Memory B cell (primary cell): ENCODE measurements at regions not wholly inside any gene's neighbourhood (a gene's known extent, or its start where the extent isn't known, plus 50 kb on each side); places are given as distances from the start of the nearest gene placed in this dataset.

Source experiments
- ATAC-seq: fragments of 150-1000 bp; cut with Tn5 transposase; 2 replicates; pipeline ENCODE4 v1.10.0; 2021; ENCODE audit warnings: low read depth, mild to moderate bottlenecking, moderate library complexity
- DNase-seq, 2 donors: peaks; one replicate each; pipeline ENCODE4 v3.0.0; 2022; ENCODE audit warnings: low spot score in 2 of 2
- H3K27ac Mint-ChIP-seq: one replicate; pipeline ENCODE4 v1.8.0; 2022; ENCODE audit warnings: mild to moderate bottlenecking, moderate library complexity, mixed read lengths
- H3K27me3 Mint-ChIP-seq: one replicate; pipeline ENCODE4 v1.8.0; 2022; ENCODE audit warnings: mixed read lengths
- H3K36me3 Mint-ChIP-seq: one replicate; pipeline ENCODE4 v1.8.0; 2022; ENCODE audit warnings: mild to moderate bottlenecking, mixed read lengths
- H3K4me1 Mint-ChIP-seq: one replicate; pipeline ENCODE4 v1.8.0; 2022; ENCODE audit warnings: mixed read lengths
- H3K4me3 Mint-ChIP-seq: one replicate; pipeline ENCODE4 v1.8.0; 2022; ENCODE audit warnings: mild to moderate bottlenecking, moderate library complexity, mixed read lengths
- H3K9me3 Mint-ChIP-seq: one replicate; pipeline ENCODE4 v1.8.0; 2022; ENCODE audit warnings: mixed read lengths

DNA sequence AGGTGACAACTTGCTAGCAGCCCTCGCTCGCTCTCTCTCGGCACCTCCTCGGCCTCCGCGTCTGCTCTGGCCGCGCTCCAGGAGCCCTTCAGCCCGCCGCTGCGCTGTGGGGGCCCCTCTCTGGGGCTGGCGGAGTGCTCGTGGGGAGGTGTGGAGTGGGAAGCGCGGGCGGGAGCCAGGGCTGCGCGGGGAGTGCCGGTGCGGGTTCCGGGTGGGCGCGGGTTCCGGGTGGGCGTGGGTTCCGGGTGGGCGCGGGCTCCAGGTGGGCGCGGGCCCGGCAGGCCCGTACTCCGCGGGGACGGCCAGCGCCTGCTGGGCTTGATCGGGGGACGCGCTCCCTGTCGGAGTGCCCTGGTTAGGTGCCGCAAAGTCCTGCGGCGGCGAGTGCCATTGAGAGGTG is 384.3 kb downstream of the GPM6A start:
- Mint-ChIP-seq H3K4me1 (peaks cover 8% of the 10 kb centered on the region), H3K27ac (no peak overlapping the region), H3K27me3 (no peaks in the 10 kb centered on the region), H3K9me3 (no peaks in the 10 kb centered on the region), H3K36me3 (no peaks in the 10 kb centered on the region), H3K4me3 (peak overlapping the region; percentile 41)
- DNase-seq (no peak), ATAC-seq (no peak)

- no peaks in the 10 kb centered on the region for H3K9me3 Mint-ChIP-seq
- no peak overlapping the region for H3K4me3 Mint-ChIP-seq
- no peaks in the 10 kb centered on the region for H3K36me3 Mint-ChIP-seq
- no peak for DNase-seq
- H3K4me1 Mint-ChIP-seq, result peaks cover 11% of the 10 kb centered on the region
- no peak overlapping the region for H3K27ac Mint-ChIP-seq
- no peak for ATAC-seq
- no peaks in the 10 kb centered on the region for H3K27me3 Mint-ChIP-seq
Measured at GRCh38 chr4:175431694-175432093, 380.4 kb downstream of the GPM6A start.

DNA sequence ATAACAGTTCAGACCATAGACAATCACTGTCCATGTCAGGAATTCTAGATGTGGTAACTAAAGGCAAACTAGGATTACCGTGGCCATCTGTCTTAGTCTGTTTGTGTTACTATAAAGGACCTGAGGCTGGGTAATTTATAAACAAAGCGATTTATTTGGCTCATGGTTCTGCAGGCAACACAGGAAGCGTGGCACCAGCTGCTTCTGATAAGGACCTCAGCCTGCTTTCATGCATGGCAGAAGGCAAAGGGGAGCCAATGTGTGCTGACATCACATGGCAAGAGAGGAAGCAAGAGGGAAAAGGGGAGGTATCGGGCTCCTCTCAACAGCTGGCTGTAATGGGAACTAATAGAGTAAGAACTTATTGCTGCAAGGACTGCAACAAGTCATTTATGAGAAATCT is 376.7 kb downstream of the GPM6A start:
- H3K27me3 Mint-ChIP-seq, result no peaks in the 10 kb centered on the region
- H3K36me3 Mint-ChIP-seq, result no peaks in the 10 kb centered on the region
- no peak overlapping the region for H3K27ac Mint-ChIP-seq
- H3K9me3 Mint-ChIP-seq, result no peaks in the 10 kb centered on the region
- ATAC-seq (peak; percentile 38), DNase-seq (no peak)
- peaks cover 4% of the 10 kb centered on the region for H3K4me1 Mint-ChIP-seq
- no peak overlapping the region for H3K4me3 Mint-ChIP-seq

- DNase-seq, result no peak
- Mint-ChIP-seq H3K27me3 (no peaks in the 10 kb centered on the region), H3K36me3 (no peaks in the 10 kb centered on the region), H3K9me3 (no peaks in the 10 kb centered on the region), H3K4me1 (peaks cover 4% of the 10 kb centered on the region), H3K27ac (no peak overlapping the region), H3K4me3 (no peak overlapping the region)
- no peak for ATAC-seq
Measured at GRCh38 chr4:175436196-175436595, 375.9 kb downstream of the GPM6A start.

- no peaks in the 10 kb centered on the region for H3K9me3 Mint-ChIP-seq
- H3K4me3 Mint-ChIP-seq, result no peak overlapping the region
- ATAC-seq, result no peak
- no peaks in the 10 kb centered on the region for H3K27me3 Mint-ChIP-seq
- peaks cover 3% of the 10 kb centered on the region for H3K4me1 Mint-ChIP-seq
- DNase-seq, result no peak
- no peaks in the 10 kb centered on the region for H3K36me3 Mint-ChIP-seq
- no peak overlapping the region for H3K27ac Mint-ChIP-seq
Measured at GRCh38 chr4:175440786-175441185, 371.3 kb downstream of the GPM6A start.

GRCh38 chr4:175441256-175441655 is 370.8 kb downstream of the GPM6A start:
- no peaks in the 10 kb centered on the region for H3K9me3 Mint-ChIP-seq
- no peaks in the 10 kb centered on the region for H3K27me3 Mint-ChIP-seq
- no peaks in the 10 kb centered on the region for H3K36me3 Mint-ChIP-seq
- no peak overlapping the region for H3K4me3 Mint-ChIP-seq
- no peak overlapping the region for H3K27ac Mint-ChIP-seq
- H3K4me1 Mint-ChIP-seq, result peaks cover 3% of the 10 kb centered on the region
- no peak for ATAC-seq
- DNase-seq, result no peak

DNA sequence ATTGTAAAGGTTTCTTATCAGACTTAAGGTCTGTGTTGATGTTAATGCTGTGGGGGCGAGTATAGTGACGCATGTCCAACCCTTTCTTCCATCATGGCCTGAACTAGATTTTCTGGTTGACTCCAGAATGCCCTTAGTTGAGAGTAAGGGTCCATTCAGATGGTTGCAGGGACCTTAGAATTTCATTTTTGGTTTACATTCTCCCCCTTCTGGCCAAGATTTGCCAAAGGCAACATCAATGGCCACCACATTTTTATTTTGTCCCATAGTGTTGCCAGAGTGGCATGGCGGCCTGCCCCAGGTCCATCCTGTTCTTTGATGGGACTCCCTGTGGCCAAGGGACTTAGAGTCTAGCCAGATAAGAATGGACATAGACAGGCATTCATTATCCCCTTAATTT is 368.5 kb downstream of the GPM6A start:
- Mint-ChIP-seq H3K9me3 (no peaks in the 10 kb centered on the region), H3K36me3 (no peaks in the 10 kb centered on the region), H3K27me3 (no peaks in the 10 kb centered on the region), H3K27ac (no peak overlapping the region), H3K4me1 (peaks cover 3% of the 10 kb centered on the region), H3K4me3 (no peak overlapping the region)
- no peak for ATAC-seq
- no peak for DNase-seq

DNA sequence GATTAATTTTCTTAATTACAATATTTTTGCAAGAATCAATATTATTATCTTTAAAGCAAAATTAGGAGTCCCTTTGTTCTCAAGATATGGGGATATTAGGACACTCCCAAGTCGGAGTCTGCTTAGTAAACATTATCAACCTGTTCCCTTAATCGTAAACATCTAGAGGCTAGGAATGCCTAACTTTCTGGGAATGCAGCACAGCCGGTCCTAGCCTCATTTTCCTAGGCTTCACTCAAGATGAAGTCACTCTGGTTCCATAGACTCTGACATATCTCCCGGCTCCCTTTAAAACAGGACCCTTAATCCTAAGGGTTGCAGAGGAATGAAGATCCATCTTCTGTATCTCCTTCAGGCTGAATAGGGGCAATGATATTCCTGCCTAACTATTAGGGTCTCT is 367.6 kb downstream of the GPM6A start:
- H3K27me3 Mint-ChIP-seq, result no peaks in the 10 kb centered on the region
- no peak for ATAC-seq
- no peak overlapping the region for H3K27ac Mint-ChIP-seq
- DNase-seq, result no peak
- no peaks in the 10 kb centered on the region for H3K36me3 Mint-ChIP-seq
- no peak overlapping the region for H3K4me3 Mint-ChIP-seq
- no peaks in the 10 kb centered on the region for H3K9me3 Mint-ChIP-seq
- peaks cover 8% of the 10 kb centered on the region for H3K4me1 Mint-ChIP-seq

DNA sequence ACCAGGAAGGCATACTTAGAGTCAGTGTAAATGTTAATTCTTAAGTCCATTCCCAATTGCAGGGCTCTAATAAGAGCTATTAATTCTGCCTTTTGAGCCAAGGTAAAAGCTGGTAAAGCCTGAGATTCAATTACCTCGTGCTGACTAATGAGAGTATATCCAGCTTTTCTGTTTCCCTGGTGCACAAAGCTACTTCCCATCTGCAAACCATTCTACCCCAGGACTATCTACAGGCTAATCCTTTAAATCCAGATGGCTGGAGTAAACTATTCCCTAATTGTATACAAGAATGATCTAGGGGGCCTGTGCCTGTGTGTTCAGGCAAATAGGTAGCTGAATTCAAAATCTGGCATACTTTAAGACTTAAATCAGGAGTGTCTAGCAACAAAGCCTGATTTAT is 365.0 kb downstream of the GPM6A start:
- no peak for ATAC-seq
- H3K27me3 Mint-ChIP-seq, result no peaks in the 10 kb centered on the region
- no peaks in the 10 kb centered on the region for H3K9me3 Mint-ChIP-seq
- H3K4me3 Mint-ChIP-seq, result no peak overlapping the region
- H3K27ac Mint-ChIP-seq, result no peak overlapping the region
- H3K36me3 Mint-ChIP-seq, result no peaks in the 10 kb centered on the region
- H3K4me1 Mint-ChIP-seq, result peaks cover 11% of the 10 kb centered on the region
- DNase-seq, result no peak

GRCh38 chr4:175450446-175450845 is 361.6 kb downstream of the GPM6A start:
- ATAC-seq (no peak), DNase-seq (no peak)
- Mint-ChIP-seq H3K36me3 (no peaks in the 10 kb centered on the region), H3K27me3 (no peaks in the 10 kb centered on the region), H3K4me1 (peaks cover 8% of the 10 kb centered on the region), H3K9me3 (no peaks in the 10 kb centered on the region), H3K27ac (no peak overlapping the region), H3K4me3 (no peak overlapping the region)

DNA sequence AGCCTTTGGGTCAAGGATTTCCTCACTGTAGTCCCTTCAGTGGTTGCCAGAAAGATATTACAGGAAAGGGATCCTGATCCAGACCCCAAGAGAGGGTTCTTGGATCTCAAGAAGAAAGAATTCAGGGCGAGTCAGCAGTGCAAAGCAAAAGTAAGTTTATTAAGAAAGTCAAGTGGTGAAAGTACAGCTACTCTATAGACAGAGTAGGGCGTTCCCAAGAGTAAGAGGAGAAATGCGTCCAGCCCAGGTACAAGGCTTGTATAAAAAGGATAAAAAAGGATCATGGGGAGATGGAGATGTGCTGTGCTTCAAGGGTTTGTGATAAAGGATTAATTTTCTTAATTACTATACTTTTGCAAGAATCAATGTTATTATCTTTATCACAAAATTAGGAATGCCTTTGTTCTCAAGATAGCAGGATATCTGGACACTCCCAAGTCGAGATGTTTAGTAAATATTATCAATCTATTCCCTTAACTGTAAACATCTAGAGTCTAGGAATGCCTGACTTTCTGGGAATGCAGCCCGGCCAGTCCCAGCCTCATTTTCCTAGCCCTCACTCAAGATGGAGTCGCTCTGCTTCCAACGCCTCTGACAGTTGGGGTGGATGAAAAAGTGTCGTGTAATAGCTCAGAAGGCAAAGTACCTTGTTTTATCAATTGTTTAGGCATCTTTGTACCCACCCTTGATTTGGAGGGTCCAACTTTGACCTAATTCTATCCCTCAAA is 360.7 kb downstream of the GPM6A start:
- no peaks in the 10 kb centered on the region for H3K36me3 Mint-ChIP-seq

GRCh38 chr4:175453456-175453855 is 358.6 kb downstream of the GPM6A start:
- Mint-ChIP-seq H3K4me3 (no peak overlapping the region), H3K27me3 (no peaks in the 10 kb centered on the region), H3K9me3 (peaks cover 3% of the 10 kb centered on the region), H3K4me1 (peaks cover 8% of the 10 kb centered on the region), H3K27ac (no peak overlapping the region), H3K36me3 (no peaks in the 10 kb centered on the region)
- ATAC-seq (no peak), DNase-seq (no peak)

More for the DNA sequence above, 360.7 kb downstream of the GPM6A start:
- no peak overlapping the region for H3K4me3 Mint-ChIP-seq
- ATAC-seq (no peak), DNase-seq (no peak)
- peaks cover 8% of the 10 kb centered on the region for H3K4me1 Mint-ChIP-seq
- no peaks in the 10 kb centered on the region for H3K27me3 Mint-ChIP-seq
- H3K9me3 Mint-ChIP-seq, result no peaks in the 10 kb centered on the region
- H3K27ac Mint-ChIP-seq, result no peak overlapping the region

GRCh38 chr4:175456131-175456530 is 355.9 kb downstream of the GPM6A start:
- no peaks in the 10 kb centered on the region for H3K27me3 Mint-ChIP-seq

GRCh38 chr4:175457956-175458355 is 354.1 kb downstream of the GPM6A start:
- ATAC-seq (no peak), DNase-seq (no peak)
- Mint-ChIP-seq H3K27me3 (no peaks in the 10 kb centered on the region), H3K27ac (no peak overlapping the region), H3K9me3 (peaks cover 5% of the 10 kb centered on the region), H3K4me3 (no peak overlapping the region), H3K4me1 (peaks cover 11% of the 10 kb centered on the region), H3K36me3 (no peaks in the 10 kb centered on the region)

More at GRCh38 chr4:175456131-175456530, 355.9 kb downstream of the GPM6A start:
- H3K27ac Mint-ChIP-seq, result no peak overlapping the region
- peaks cover 5% of the 10 kb centered on the region for H3K9me3 Mint-ChIP-seq
- peaks cover 11% of the 10 kb centered on the region for H3K4me1 Mint-ChIP-seq
- H3K36me3 Mint-ChIP-seq, result no peaks in the 10 kb centered on the region
- no peak for DNase-seq
- ATAC-seq, result no peak
- no peak overlapping the region for H3K4me3 Mint-ChIP-seq

- no peaks in the 10 kb centered on the region for H3K36me3 Mint-ChIP-seq
- ATAC-seq (no peak), DNase-seq (no peak)
- no peaks in the 10 kb centered on the region for H3K27me3 Mint-ChIP-seq
- peaks cover 11% of the 10 kb centered on the region for H3K4me1 Mint-ChIP-seq
- peaks cover 5% of the 10 kb centered on the region for H3K9me3 Mint-ChIP-seq
- H3K27ac Mint-ChIP-seq, result peak overlapping the region; percentile 48
- no peak overlapping the region for H3K4me3 Mint-ChIP-seq
Measured at GRCh38 chr4:175459571-175459970, 352.5 kb downstream of the GPM6A start.
